Cardiac fibroblast (primary cell): ENCODE measurements at regions not wholly inside any gene's neighbourhood (a gene's known extent, or its start where the extent isn't known, plus 50 kb on each side); places are given as distances from the start of the nearest gene placed in this dataset.

Experiments used
- DNase-seq, 2 donors: peaks; one replicate each; pipeline versions ENCODE4 v3.0.0 to v3.0.0-alpha.2; 2010; ENCODE audit warnings: low read depth in 2 of 2
- H3K4me3 ChIP-seq, 2 donors: replicated peaks in 1 of 2; 1 replicate in 1 of 2; 2 replicates in 1 of 2; pipeline ENCODE4 v1.5.1; 2011; ENCODE audit warnings: low read depth in 2 of 2, low read length in 2 of 2, mild to moderate bottlenecking in 2 of 2, moderate library complexity in 1 of 2
- TF ChIP-seq, protein P1 (sequence below): IDR thresholded peaks from one replicate; pipeline ENCODE4 v1.5.1; 2011; ENCODE audit warnings: low read depth, mild to moderate bottlenecking, low read length, inconsistent platforms

DNA sequence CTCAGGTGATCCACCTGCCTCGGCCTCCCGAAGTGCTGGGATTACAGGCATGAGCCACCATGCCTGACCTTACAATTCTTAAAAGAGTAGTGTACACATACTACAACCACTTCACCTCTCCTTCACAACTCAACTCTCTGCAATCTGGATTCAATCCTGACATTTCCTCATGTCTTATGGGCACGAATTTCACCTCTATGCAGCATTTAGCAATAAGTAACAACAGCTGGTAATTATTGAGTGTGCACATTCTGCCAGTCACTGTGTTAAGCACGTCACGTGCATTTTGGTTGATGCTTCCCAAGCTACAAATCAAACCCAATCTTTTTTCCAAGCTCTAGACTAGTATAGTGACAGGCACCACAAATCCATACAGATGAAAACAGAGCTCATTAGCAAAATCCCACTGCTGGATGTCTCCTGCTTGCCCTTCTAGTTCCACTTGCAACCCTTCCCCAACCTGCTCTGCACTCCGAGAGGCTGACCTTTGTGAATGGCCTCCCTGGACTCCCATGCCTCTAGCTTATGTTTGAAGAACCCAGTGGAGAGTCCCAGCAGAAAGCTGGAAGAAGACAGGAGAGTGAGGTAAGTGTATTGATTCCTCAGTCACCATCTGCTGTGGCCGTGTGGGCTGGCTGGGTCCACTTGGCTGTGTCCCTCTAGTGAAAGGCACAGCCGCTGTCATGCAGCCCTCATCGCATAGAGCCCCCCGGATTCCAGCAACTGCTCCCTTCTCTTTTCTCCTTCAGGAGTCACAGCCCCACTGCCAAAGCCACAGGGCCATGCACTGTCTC, 176.5 kb downstream of the MEX3B start:
- H3K4me3 ChIP-seq = no peak overlapping the region
- no peak for DNase-seq
- TF ChIP-seq, protein P1, sequence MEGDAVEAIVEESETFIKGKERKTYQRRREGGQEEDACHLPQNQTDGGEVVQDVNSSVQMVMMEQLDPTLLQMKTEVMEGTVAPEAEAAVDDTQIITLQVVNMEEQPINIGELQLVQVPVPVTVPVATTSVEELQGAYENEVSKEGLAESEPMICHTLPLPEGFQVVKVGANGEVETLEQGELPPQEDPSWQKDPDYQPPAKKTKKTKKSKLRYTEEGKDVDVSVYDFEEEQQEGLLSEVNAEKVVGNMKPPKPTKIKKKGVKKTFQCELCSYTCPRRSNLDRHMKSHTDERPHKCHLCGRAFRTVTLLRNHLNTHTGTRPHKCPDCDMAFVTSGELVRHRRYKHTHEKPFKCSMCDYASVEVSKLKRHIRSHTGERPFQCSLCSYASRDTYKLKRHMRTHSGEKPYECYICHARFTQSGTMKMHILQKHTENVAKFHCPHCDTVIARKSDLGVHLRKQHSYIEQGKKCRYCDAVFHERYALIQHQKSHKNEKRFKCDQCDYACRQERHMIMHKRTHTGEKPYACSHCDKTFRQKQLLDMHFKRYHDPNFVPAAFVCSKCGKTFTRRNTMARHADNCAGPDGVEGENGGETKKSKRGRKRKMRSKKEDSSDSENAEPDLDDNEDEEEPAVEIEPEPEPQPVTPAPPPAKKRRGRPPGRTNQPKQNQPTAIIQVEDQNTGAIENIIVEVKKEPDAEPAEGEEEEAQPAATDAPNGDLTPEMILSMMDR = no peak

DNA sequence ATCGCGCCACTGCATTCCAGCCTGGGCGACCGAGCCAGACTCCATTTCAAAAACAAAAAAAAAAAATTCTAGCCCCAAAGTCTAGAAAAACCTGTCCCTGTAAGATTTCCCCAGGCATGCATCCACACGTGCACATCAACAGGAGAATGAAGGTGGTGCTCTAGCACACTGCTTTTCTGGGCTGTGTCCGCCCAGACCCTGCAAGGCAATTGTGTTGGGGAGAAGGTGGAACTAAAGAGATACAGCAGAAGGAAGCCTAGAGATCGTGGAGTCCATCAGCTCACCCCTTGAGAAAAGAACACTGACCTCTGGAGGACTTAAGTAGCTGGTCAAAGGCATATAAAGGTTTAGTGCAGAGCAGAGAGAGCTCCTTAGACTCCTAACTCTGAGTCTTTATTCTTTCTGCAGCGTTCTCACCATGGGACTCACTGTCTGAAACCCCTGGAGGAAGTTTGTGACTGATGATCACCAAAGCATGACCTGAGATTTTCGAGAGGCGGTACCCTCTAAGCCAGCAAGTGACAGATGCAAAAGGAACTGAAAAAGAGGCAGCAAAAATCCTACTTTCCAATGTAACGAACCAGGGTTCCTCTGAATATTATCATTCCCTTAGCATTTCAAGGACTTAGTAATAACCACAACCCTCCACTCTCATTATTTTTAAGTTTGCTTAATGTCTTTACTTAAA, 179.8 kb downstream of the MEX3B start:
- DNase-seq = no peak
- H3K4me3 ChIP-seq = no peak overlapping the region
- TF ChIP-seq, protein P1 = no peak

DNA sequence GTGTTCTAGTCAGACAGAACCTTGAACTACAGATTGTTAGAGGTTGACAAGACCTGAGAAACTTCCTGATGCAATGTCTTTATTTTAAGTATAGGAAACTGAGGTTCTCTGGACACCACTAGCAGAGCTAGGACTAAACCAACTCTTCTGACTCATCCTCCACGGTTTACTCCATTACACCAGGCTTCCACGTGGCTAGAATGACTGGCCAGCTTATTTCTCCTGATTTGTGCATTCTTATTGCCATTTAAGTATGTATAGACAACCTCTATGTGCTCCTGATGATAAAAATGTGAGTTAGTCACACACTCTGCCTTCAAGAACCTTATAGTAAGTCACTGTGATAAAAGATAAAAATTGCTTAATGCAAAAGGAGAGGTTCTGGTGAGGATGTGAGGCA, 182.7 kb downstream of the MEX3B start:
- TF ChIP-seq, protein P1 = no peak
- peak in 1 of 2 donors; percentile 4 for DNase-seq
- no peak overlapping the region for H3K4me3 ChIP-seq

GRCh38 chr15:81859737-81860516, 185.9 kb downstream of the MEX3B start:
- DNase-seq = no peak
- H3K4me3 ChIP-seq = no peak overlapping the region
- TF ChIP-seq, protein P1 = no peak

GRCh38 chr15:81858586-81858985, 187.2 kb downstream of the MEX3B start:
- no peak for DNase-seq
- no peak overlapping the region for H3K4me3 ChIP-seq
- TF ChIP-seq, protein P1 = no peak

DNA sequence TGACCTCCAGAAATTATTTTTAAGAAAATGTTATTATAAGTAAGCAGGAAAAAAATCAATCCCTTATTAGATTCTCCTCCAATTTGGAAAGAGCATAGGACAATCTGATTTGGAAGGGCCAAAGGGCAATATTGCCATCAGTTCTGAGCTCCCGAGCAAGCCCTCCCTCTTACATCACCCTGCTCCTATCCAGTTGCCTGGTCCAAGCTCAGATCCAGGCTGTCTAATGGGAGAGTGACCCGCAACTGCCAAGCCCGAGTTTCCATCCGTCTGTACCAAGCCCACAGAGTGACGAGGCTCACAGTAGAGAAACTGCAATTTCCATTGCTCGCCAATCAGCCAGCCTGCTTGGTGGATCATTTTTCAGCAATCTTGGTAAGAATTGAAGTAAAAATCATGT, 187.7 kb downstream of the MEX3B start:
- TF ChIP-seq, protein P1 = no peak
- H3K4me3 ChIP-seq = no peak overlapping the region
- no peak for DNase-seq
